Activated T-cell treated with anti-CD3 and anti-CD28 coated beads, Interleukin-2, amount 50 U/mL, for 48 hours (primary cell): ENCODE measurements at regions not wholly inside any gene's neighbourhood (a gene's known extent, or its start where the extent isn't known, plus 50 kb on each side); places are given as distances from the start of the nearest gene placed in this dataset.
"Not testable (repeated sequence)": the region's sequence is repeated elsewhere in the genome, so short reads cannot be mapped to it uniquely, and the experiment has no call there.

Experiments
- DNase-seq, 2 experiments: peaks; one replicate each; pipeline ENCODE4 v3.0.0-alpha.2; 2020

GRCh38 chr12:42030588-42030987 lies 114.1 kb downstream of the GXYLT1 start:
- no peak for DNase-seq

GRCh38 chr12:42027546-42027945 lies 117.1 kb downstream of the GXYLT1 start:
- DNase-seq: no peak

GRCh38 chr12:42024495-42024830 lies 120.2 kb downstream of the GXYLT1 start:
- DNase-seq: no peak

- DNase-seq: peak; percentile 85
Observed at GRCh38 chr12:42023733-42024494, 120.8 kb downstream of the GXYLT1 start.

GRCh38 chr12:42021937-42022336 lies 122.7 kb downstream of the GXYLT1 start:
- DNase-seq: not testable (repeated sequence)

- no peak for DNase-seq
Observed at GRCh38 chr12:42021469-42021868, 123.2 kb downstream of the GXYLT1 start.

- DNase-seq: no peak
Observed at GRCh38 chr12:42020226-42020625, 124.4 kb downstream of the GXYLT1 start.

GRCh38 chr12:42019746-42020145 lies 124.9 kb downstream of the GXYLT1 start:
- DNase-seq: no peak

GRCh38 chr12:42017051-42017450 lies 127.6 kb downstream of the GXYLT1 start:
- no peak for DNase-seq

GRCh38 chr12:42015051-42015461 lies 129.6 kb downstream of the GXYLT1 start:
- DNase-seq: no peak

GRCh38 chr12:42012501-42012900 lies 132.2 kb downstream of the GXYLT1 start:
- not testable (repeated sequence) for DNase-seq

GRCh38 chr12:42010715-42011114 lies 134.0 kb downstream of the GXYLT1 start:
- DNase-seq: no peak

GRCh38 chr12:42010257-42010656 lies 134.4 kb downstream of the GXYLT1 start:
- no peak for DNase-seq

GRCh38 chr12:42008996-42009395 lies 135.7 kb downstream of the GXYLT1 start:
- DNase-seq: no peak

- DNase-seq: no peak
Observed at GRCh38 chr12:42003031-42003430, 141.6 kb downstream of the GXYLT1 start.

- DNase-seq: no peak
Observed at GRCh38 chr12:42002563-42002962, 142.1 kb downstream of the GXYLT1 start.

- DNase-seq: no peak
Observed at GRCh38 chr12:41998436-41998835, 146.2 kb downstream of the GXYLT1 start.

- no peak for DNase-seq
Observed at GRCh38 chr12:41993283-41993682, 151.4 kb downstream of the GXYLT1 start.

GRCh38 chr12:41992692-41993215 lies 151.9 kb downstream of the GXYLT1 start:
- DNase-seq: no peak

- no peak for DNase-seq
Observed at GRCh38 chr12:41992022-41992421, 152.7 kb downstream of the GXYLT1 start.

- DNase-seq: no peak
Observed at GRCh38 chr12:41988715-41989114, 156.0 kb downstream of the GXYLT1 start.

- not testable (repeated sequence) for DNase-seq
Observed at GRCh38 chr12:41986513-41986912, 158.2 kb downstream of the GXYLT1 start.

- no peak for DNase-seq
Observed at GRCh38 chr12:41983856-41984255, 160.8 kb downstream of the GXYLT1 start.

- DNase-seq: no peak
Observed at GRCh38 chr12:41983394-41983793, 161.3 kb downstream of the GXYLT1 start.

GRCh38 chr12:41981758-41982157 lies 162.9 kb downstream of the GXYLT1 start:
- no peak for DNase-seq
